ENCODE measurements at regions not wholly inside any gene's neighbourhood (a gene's known extent, or its start where the extent isn't known, plus 50 kb on each side); places are given as distances from the start of the nearest gene placed in this dataset.

DNA sequence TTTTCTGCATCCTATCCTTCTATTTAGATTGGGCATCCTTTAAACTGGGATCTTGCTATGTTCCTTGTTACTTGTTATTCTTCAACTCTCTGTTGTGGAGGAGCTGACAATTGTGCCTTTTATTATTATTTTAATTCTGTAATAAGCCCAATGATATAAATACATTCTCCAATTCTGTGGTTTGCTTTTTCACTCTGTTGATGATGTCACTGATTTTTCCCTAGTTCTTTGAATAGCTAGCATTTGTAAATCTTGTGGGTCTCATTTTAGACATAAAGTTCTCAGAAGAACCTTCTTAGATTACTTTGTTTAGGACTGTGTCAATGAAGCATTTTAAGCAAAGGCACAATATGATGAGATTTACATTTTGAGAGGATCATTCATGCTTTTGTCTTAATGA is 79.5 kb upstream of the SLC8A1 start:
- TF ChIP-seq, protein P1, sequence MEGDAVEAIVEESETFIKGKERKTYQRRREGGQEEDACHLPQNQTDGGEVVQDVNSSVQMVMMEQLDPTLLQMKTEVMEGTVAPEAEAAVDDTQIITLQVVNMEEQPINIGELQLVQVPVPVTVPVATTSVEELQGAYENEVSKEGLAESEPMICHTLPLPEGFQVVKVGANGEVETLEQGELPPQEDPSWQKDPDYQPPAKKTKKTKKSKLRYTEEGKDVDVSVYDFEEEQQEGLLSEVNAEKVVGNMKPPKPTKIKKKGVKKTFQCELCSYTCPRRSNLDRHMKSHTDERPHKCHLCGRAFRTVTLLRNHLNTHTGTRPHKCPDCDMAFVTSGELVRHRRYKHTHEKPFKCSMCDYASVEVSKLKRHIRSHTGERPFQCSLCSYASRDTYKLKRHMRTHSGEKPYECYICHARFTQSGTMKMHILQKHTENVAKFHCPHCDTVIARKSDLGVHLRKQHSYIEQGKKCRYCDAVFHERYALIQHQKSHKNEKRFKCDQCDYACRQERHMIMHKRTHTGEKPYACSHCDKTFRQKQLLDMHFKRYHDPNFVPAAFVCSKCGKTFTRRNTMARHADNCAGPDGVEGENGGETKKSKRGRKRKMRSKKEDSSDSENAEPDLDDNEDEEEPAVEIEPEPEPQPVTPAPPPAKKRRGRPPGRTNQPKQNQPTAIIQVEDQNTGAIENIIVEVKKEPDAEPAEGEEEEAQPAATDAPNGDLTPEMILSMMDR (IDR thresholded peaks at IDR 0.05; ENCODE audit: insufficient read depth, missing control alignments): no peak
- FAIRE-seq (no peak), DNase-seq (ENCODE audit: insufficient read length, low spot score) (no peak)

DNA sequence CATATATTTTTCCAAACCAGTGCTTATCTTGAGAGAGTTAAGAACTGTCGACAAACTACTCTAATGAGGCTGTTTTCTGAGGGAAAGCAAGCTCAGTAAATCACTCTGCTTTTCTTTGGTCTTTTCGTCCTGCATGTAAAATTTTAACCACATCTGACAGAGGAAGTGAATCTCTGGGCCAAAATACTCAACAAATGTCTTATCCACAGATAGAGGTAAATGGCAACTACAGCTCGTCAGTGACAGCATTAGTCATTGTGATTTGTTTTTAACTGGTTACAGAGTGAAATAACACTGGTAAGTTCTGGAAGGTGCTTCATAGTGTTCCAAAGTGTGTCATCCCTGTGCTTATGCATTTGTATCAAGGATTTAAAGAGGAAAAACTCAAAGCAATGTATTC is 82.6 kb upstream of the SLC8A1 start:
- no peak for FAIRE-seq
- DNase-seq (ENCODE audit: insufficient read length, low spot score): no peak
- TF ChIP-seq, protein P1 (IDR thresholded peaks at IDR 0.05; ENCODE audit: insufficient read depth, missing control alignments): no peak

GRCh38 chr2:40535972-40536371 is 84.1 kb upstream of the SLC8A1 start:
- DNase-seq (ENCODE audit: insufficient read length, low spot score): no peak
- FAIRE-seq: no peak
- TF ChIP-seq, protein P1 (IDR thresholded peaks at IDR 0.05; ENCODE audit: insufficient read depth, missing control alignments): no peak

GRCh38 chr2:40540026-40540425 is 88.1 kb upstream of the SLC8A1 start:
- DNase-seq (ENCODE audit: insufficient read length, low spot score) (no peak), FAIRE-seq (no peak)
- TF ChIP-seq, protein P1 (IDR thresholded peaks at IDR 0.05; ENCODE audit: insufficient read depth, missing control alignments): no peak

GRCh38 chr2:40543381-40543780 is 91.5 kb upstream of the SLC8A1 start:
- FAIRE-seq: no peak
- DNase-seq (ENCODE audit: insufficient read length, low spot score): no peak
- TF ChIP-seq, protein P1 (IDR thresholded peaks at IDR 0.05; ENCODE audit: insufficient read depth, missing control alignments): no peak

- TF ChIP-seq, protein P1 (IDR thresholded peaks at IDR 0.05; ENCODE audit: insufficient read depth, missing control alignments): no peak
These were observed 92.2 kb upstream of the SLC8A1 start for GRCh38 chr2:40544072-40544471.

GRCh38 chr2:40545645-40546044 is 93.8 kb upstream of the SLC8A1 start:
- no peak for DNase-seq (ENCODE audit: insufficient read length, low spot score)
- TF ChIP-seq, protein P1 (IDR thresholded peaks at IDR 0.05; ENCODE audit: insufficient read depth, missing control alignments): no peak
- no peak for FAIRE-seq

More at GRCh38 chr2:40544072-40544471, 92.2 kb upstream of the SLC8A1 start:
- FAIRE-seq (no peak), DNase-seq (ENCODE audit: insufficient read length, low spot score) (no peak)

Data from D721Med (cell line).